ENCODE measurements at regions not wholly inside any gene's neighbourhood (a gene's known extent, or its start where the extent isn't known, plus 50 kb on each side); places are given as distances from the start of the nearest gene placed in this dataset.
"Not testable (repeated sequence)": the region's sequence is repeated elsewhere in the genome, so short reads cannot be mapped to it uniquely, and the experiment has no call there.

DNA sequence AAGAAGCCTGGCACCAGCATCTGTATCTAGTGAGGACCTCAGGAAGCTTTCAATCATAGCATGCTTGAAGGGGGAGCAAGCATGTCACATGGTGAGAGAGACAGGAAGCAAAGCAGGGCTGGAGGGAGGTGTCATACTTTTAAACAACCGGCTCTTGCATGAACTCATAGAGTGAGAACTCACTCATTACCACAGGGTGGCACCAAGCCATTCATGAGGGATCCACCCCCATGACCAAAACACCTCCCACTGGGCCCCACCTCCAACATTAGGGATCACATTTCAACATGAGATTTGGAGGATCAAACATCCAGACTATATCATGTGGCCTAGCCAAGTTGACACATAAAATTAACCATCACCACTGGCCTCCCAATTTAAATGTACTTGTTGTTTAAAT is 125.1 kb upstream of the KCND3 start:
- Histone ChIP-seq H3K36me3 (ENCODE audit: control insufficient read depth in 4 of 4, insufficient read depth in 4 of 4, low read length in 4 of 4) (no peaks in the 10 kb centered on the region), H3K9me3 (ENCODE audit: control insufficient read depth in 4 of 4, insufficient read depth in 3 of 4, low read length in 3 of 4) (peaks cover 0 to 5% (median 0%) of the 10 kb centered on the region in 4 donors), H3K27ac (ENCODE audit: low read depth in 1 of 2, low read length in 1 of 2) (no peak overlapping the region), H3K27me3 (ENCODE audit: control insufficient read depth in 3 of 3, insufficient read depth in 3 of 3, low read length in 2 of 3) (no peaks in the 10 kb centered on the region), H3K4me3 (no peak overlapping the region), H3K9ac (ENCODE audit: insufficient read depth in 1 of 2, low read length in 2 of 2) (no peak overlapping the region), H3K4me1 (ENCODE audit: control insufficient read depth in 5 of 5, insufficient read depth in 5 of 5, low read length in 5 of 5) (peaks cover 0 to 7% (median 1%) of the 10 kb centered on the region in 5 donors)
- TF ChIP-seq, protein P1, sequence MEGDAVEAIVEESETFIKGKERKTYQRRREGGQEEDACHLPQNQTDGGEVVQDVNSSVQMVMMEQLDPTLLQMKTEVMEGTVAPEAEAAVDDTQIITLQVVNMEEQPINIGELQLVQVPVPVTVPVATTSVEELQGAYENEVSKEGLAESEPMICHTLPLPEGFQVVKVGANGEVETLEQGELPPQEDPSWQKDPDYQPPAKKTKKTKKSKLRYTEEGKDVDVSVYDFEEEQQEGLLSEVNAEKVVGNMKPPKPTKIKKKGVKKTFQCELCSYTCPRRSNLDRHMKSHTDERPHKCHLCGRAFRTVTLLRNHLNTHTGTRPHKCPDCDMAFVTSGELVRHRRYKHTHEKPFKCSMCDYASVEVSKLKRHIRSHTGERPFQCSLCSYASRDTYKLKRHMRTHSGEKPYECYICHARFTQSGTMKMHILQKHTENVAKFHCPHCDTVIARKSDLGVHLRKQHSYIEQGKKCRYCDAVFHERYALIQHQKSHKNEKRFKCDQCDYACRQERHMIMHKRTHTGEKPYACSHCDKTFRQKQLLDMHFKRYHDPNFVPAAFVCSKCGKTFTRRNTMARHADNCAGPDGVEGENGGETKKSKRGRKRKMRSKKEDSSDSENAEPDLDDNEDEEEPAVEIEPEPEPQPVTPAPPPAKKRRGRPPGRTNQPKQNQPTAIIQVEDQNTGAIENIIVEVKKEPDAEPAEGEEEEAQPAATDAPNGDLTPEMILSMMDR (IDR thresholded peaks at IDR 0.05; ENCODE audit: control extremely low read depth, extremely low read depth) = no peak
- 31 to 41% methylated on average over 1 of the region's 1 CpG for WGBS, 2 donors
- ATAC-seq (ENCODE audit: insufficient read depth, low FRiP score) = no peak
- no peak for DNase-seq

DNA sequence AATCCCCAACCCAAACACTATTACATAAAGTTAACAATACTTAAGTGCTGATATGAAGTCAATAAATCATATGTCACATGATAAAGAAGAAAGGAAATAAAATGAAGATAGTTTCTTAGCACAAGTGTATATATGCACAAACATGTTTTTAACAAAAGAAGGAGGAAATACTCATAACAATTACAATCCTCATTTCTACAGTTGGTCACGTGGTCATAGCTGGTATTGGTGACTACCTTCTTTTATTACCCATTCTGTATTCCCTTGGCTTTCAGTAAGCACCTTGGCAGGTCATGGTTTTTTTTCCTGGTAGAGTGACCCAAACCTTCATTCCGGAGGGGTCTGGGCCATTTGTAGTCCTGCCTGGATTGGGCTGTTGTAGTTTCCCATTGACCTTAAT is 137.1 kb upstream of the KCND3 start:
- ATAC-seq (ENCODE audit: insufficient read depth, low FRiP score) = no peak
- TF ChIP-seq, protein P1 (IDR thresholded peaks at IDR 0.05; ENCODE audit: control extremely low read depth, extremely low read depth) = no peak
- Histone ChIP-seq H3K36me3 (ENCODE audit: control insufficient read depth in 4 of 4, insufficient read depth in 4 of 4, low read length in 4 of 4) (no peaks in the 10 kb centered on the region), H3K4me3 (no peak overlapping the region), H3K9ac (ENCODE audit: insufficient read depth in 1 of 2, low read length in 2 of 2) (no peak overlapping the region), H3K27me3 (ENCODE audit: control insufficient read depth in 3 of 3, insufficient read depth in 3 of 3, low read length in 2 of 3) (no peaks in the 10 kb centered on the region), H3K27ac (ENCODE audit: low read depth in 1 of 2, low read length in 1 of 2) (no peak overlapping the region), H3K4me1 (ENCODE audit: control insufficient read depth in 5 of 5, insufficient read depth in 5 of 5, low read length in 5 of 5) (no peaks in the 10 kb centered on the region), H3K9me3 (ENCODE audit: control insufficient read depth in 4 of 4, insufficient read depth in 3 of 4, low read length in 3 of 4) (no peaks in the 10 kb centered on the region)
- no peak for DNase-seq
- WGBS, 2 donors = 87 to 89% methylated on average over 2 of the region's 2 CpGs

DNA sequence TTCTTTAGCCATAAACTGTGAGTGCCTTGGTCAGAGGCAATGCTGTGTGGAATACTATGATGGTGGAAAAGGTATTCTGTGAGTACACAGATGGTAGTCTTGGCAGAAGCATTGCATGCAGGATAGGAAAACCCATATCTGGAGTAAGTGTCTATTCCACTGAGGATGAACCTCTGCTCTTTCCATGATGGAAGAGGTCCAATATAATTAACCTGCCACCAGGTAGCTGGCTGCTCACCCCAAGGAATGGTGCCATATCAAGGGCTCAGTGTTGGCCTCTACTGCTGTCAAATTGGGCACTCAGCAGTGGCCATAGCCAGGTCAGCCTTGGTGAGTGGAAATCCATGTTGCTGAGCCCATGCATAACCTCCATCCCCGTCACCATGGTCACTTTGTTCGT is 138.1 kb upstream of the KCND3 start:
- not testable (repeated sequence) for H3K27ac ChIP-seq (ENCODE audit: low read depth in 1 of 2, low read length in 1 of 2); H3K4me1 ChIP-seq (ENCODE audit: control insufficient read depth in 5 of 5, insufficient read depth in 5 of 5, low read length in 5 of 5); H3K36me3 ChIP-seq (ENCODE audit: control insufficient read depth in 4 of 4, insufficient read depth in 4 of 4, low read length in 4 of 4); H3K4me3 ChIP-seq; H3K9ac ChIP-seq (ENCODE audit: insufficient read depth in 1 of 2, low read length in 2 of 2); H3K9me3 ChIP-seq (ENCODE audit: control insufficient read depth in 4 of 4, insufficient read depth in 3 of 4, low read length in 3 of 4); DNase-seq; ATAC-seq (ENCODE audit: insufficient read depth, low FRiP score); H3K27me3 ChIP-seq (ENCODE audit: control insufficient read depth in 3 of 3, insufficient read depth in 3 of 3, low read length in 2 of 3)
- WGBS, 2 donors = 94 to 98% methylated on average over 2 of the region's 2 CpGs

DNA sequence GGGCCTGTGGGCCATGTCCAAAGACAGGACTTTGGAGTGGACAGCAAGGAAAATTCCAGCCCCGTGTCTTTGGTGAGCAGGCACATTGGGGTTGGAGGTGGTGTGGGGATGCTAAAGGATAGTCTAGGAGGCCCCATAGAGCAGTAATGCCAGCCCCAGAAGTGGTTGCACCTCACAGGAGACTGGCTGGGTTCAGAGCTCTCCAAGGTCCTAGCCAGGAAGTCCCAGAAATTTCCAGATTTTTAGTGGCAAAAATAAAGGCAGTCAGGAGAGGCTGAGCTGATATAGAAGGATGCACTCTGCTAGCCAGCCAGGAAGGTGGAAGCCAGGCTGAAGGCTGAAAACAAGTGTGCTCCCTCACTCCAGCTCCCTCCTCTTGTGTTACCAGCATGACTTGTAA is 144.0 kb upstream of the KCND3 start:
- TF ChIP-seq, protein P1 (IDR thresholded peaks at IDR 0.05; ENCODE audit: control extremely low read depth, extremely low read depth) = no peak
- DNase-seq (peak in 1 of 3 donors; percentile 0), ATAC-seq (ENCODE audit: insufficient read depth, low FRiP score) (no peak)
- WGBS, 2 donors = 88 to 100% methylated on average over 1 of the region's 1 CpG
- H3K4me3 ChIP-seq = no peak overlapping the region
- H3K36me3 ChIP-seq (ENCODE audit: control insufficient read depth in 4 of 4, insufficient read depth in 4 of 4, low read length in 4 of 4) = no peaks in the 10 kb centered on the region
- H3K9ac ChIP-seq (ENCODE audit: insufficient read depth in 1 of 2, low read length in 2 of 2) = no peak overlapping the region
- H3K27ac ChIP-seq (ENCODE audit: low read depth in 1 of 2, low read length in 1 of 2) = no peak overlapping the region
- no peaks in the 10 kb centered on the region for H3K9me3 ChIP-seq (ENCODE audit: control insufficient read depth in 4 of 4, insufficient read depth in 3 of 4, low read length in 3 of 4)
- H3K4me1 ChIP-seq (ENCODE audit: control insufficient read depth in 5 of 5, insufficient read depth in 5 of 5, low read length in 5 of 5) = no peaks in the 10 kb centered on the region
- no peaks in the 10 kb centered on the region for H3K27me3 ChIP-seq (ENCODE audit: control insufficient read depth in 3 of 3, insufficient read depth in 3 of 3, low read length in 2 of 3)
